ENCODE measurements at regions not wholly inside any gene's neighbourhood (a gene's known extent, or its start where the extent isn't known, plus 50 kb on each side); places are given as distances from the start of the nearest gene placed in this dataset.

GRCh38 chr2:121120991-121121390 lies 164.0 kb downstream of the TFCP2L1 start:
- DNase-seq (ENCODE audit: low read depth in 1 of 2, low spot score in 1 of 2) = no peak

- no peak for DNase-seq (ENCODE audit: low read depth in 1 of 2, low spot score in 1 of 2)
Measured at GRCh38 chr2:121121661-121122060, 163.3 kb downstream of the TFCP2L1 start.

DNA sequence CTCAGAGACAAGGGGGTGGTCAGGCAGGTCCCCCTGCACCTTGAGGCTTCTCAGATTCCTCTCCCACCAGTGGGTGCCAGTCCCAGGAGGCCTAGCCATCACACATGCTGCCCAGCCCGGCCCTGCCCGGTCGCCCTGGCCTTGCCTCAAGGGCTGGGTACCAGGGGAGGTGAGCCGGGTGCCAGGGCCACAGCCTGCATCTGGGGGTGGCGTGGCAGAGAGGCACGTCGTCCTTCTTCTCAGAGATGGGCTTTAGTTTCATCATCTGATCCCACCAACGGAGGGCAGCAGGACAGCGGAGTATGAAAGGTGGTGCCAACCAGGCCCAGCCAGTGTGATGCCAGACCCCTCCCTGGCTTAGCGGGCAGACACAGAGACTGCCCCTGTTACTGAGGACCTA lies 161.7 kb downstream of the TFCP2L1 start:
- DNase-seq (ENCODE audit: low read depth in 1 of 2, low spot score in 1 of 2) = no peak

- no peak for DNase-seq (ENCODE audit: low read depth in 1 of 2, low spot score in 1 of 2)
Measured at GRCh38 chr2:121124330-121124729, 160.7 kb downstream of the TFCP2L1 start.

- DNase-seq (ENCODE audit: low read depth in 1 of 2, low spot score in 1 of 2) = no peak
Measured at GRCh38 chr2:121125350-121125749, 159.7 kb downstream of the TFCP2L1 start.

DNA sequence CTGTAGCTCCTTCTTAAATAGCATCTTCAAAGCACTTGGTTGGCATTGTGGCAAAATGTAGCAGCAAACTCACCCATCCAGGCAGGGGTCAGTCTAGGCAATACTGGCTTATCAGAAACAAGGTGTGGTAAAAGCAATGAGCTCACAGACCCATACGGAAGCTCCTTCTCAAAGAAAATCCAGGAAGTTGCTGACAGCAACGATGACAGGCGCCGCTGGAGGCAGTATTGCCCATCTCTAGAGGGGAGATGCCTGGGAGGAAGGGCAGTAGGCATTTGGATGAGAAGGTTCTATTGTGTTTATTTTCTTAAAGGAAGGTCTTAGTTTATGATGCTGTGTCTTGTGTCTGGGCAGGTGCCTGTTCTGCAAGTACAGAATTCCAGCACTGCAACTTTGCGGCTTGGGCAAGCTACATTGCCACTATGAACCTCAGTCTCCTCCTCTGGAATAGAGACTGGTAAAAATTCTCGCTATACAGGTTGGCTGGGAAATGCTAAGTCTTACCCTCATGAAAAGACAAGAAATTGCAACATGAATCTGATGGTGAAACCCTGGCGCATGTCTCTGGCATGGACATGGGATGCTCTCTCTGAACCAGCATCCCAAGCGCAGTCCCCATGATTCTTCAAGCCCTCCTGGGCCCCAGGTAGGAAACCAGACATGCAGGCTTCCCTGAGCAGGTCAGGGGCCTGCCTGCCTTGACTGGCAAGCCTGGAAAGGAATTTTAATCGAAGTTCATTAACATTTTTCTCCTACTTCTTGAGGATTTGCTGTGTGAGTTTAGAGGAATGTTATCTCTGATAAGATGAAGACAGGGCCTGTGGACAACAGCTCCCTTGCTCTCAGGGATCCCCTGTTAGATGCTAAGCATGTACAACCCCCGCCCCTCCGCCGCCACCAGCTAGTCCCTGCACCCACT lies 156.0 kb downstream of the TFCP2L1 start:
- DNase-seq (ENCODE audit: low read depth in 1 of 2, low spot score in 1 of 2) = no peak

GRCh38 chr2:121129692-121130091 lies 155.3 kb downstream of the TFCP2L1 start:
- no peak for DNase-seq (ENCODE audit: low read depth in 1 of 2, low spot score in 1 of 2)

- no peak for DNase-seq (ENCODE audit: low read depth in 1 of 2, low spot score in 1 of 2)
Measured at GRCh38 chr2:121130301-121130850, 154.6 kb downstream of the TFCP2L1 start.

DNA sequence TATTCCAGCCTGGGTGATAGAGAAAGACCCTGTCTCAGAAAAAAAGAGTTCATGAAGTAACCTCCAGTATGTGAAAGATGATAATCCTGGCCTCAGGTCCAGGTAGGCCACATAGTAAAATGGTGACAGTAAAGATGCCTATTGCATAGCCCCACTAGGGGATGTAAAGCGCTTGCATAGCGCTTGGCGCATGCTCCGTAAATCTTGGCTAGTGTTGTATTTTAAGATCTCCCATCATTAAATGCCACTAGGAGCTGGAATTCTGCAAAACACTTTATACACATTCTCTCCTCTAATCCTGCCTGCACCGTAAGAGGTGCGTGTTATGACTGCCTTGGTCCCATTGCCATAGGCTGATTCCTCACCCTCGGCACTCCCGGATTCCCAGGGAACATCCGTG lies 153.6 kb downstream of the TFCP2L1 start:
- no peak for DNase-seq (ENCODE audit: low read depth in 1 of 2, low spot score in 1 of 2)

DNA sequence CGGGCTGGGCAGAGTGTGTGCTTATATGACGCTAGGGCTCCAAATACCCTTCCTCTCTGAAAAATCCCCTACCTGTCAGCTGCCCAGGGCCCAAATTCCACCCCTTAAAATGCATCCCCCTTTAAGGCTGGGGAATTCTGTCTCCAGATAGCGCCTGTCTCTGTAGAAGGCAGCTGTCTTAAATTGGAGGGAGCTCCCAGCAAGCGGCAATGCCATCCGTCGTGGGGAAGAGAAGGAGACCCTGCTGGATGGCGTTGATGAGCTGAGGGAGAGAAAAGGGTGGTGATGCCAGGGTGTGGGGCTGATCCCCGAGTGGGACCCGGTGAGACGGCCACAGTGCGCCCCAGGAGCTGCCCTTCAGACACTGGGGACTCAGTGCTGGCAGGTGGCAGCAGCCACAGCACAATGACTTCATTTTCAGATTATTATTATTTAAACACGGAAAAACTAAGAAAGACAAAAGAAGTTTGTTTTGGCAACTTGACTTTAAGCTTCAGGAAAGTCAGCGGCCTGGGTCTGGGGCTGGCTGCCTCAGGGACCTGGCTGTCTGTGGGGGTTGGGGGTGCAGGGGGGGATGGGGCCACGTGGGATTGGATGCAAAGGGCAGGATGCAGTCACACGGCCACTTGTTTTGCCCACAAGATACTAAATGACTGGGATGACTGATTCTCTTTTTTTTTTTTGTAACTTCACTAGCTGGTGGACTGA lies 152.8 kb downstream of the TFCP2L1 start:
- no peak for DNase-seq (ENCODE audit: low read depth in 1 of 2, low spot score in 1 of 2)

DNA sequence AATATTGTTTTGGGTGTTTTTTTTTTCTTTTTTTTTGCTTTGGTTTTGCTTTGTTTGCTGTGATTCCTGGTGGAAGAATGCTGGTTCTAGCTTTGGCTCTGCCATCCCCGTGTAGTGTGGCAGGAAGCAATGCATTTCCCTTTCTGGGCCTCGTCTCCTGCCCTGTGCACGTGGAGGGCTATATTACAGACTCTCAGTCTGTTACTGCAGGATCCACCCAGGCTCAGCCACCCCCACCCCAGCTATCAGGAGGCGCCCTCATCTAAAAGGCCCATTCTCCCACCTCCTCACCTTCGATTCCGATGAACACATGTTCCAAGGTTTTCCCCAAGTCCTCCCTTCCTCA lies 152.3 kb downstream of the TFCP2L1 start:
- no peak for DNase-seq (ENCODE audit: low read depth in 1 of 2, low spot score in 1 of 2)

DNA sequence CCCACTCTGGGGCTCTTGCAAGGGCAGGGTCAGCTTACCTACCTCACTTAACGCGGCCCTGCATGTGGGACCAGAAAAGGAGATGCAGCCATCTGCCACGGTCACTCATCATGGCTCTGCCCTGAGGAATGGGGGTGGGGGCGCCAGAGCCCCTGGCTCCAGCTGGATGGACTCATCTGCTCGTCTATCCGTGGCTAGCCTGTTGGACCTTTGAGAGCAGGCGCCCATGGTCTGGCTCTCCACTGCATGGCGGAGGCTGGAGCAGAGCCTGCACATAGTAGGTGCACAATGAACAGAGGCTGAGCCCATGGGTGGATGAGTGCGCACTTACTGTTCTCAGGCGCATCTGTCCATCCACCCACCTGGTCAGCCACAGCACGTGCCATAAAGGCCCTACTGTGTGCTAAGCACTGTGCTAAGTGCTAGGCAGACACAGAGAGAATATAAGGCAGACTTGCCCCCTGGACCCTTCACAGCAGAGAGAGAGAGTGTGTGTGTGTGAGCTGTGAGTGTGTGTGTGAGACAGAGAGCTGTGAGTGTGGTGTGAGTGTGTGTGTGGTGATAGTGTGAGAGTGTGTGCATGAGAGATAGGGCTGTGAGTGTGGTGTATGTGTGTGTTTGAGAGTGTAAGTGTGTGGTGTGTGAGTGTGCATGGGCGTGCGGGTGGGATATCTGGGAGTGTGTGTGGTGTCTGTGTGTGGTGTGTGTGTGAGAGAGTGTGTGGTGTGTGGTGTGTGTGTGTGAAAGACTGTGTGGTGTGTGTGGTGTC lies 151.3 kb downstream of the TFCP2L1 start:
- DNase-seq (ENCODE audit: low read depth in 1 of 2, low spot score in 1 of 2) = no peak

GRCh38 chr2:121134728-121135127 lies 150.3 kb downstream of the TFCP2L1 start:
- DNase-seq (ENCODE audit: low read depth in 1 of 2, low spot score in 1 of 2) = no peak

DNA sequence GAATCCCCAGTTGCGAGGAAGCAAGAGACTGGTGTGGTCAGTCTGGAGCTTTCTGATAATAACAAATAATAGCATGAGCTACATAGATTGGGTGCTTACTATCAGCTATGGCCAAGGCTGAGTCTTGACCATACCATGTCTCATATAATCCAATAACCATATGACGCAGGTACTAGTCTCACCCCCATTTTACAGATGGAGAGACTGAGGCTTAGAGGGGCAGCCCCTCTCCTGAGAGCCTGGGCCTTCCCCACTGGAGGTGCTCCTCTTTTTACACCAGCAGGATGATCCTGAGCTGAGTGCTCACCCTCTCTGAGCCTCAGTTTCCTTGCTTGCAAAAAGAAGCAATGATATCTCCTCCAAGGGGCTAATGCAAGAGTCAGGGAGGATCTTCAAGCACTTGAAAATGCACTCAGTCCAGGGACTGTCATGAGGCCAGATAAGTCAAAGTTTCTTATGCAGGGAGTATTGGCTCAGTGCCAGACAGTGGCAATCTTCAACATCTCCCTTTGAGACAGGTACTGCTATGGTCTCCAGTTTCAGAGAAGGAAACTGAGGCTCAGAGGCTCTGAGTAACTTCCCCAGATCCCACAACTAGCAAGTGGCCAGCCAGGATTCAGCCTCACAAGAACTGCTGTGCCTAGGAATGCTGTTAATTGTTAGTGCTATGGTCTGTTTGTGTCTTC lies 149.7 kb downstream of the TFCP2L1 start:
- no peak for DNase-seq (ENCODE audit: low read depth in 1 of 2, low spot score in 1 of 2)

DNA sequence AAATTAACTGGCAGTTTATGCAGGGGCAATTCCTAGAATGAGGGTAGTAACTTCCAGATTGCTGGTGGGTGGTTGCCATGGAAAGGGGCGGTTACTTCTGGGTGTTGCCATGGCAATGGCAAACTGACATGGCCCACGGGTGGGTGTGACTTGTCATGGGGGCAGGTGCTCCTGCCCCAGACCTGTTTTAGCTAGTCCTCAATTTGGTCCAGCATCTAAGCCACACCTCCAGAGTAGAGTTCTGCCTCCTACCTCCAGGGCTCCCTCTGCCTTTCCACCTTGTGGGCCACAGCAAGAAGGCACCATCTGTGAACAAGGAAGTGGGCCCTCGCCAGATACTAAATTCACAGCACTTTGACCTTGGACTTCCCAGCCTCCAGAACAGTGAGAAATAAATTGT lies 148.7 kb downstream of the TFCP2L1 start:
- DNase-seq (ENCODE audit: low read depth in 1 of 2, low spot score in 1 of 2) = no peak

DNA sequence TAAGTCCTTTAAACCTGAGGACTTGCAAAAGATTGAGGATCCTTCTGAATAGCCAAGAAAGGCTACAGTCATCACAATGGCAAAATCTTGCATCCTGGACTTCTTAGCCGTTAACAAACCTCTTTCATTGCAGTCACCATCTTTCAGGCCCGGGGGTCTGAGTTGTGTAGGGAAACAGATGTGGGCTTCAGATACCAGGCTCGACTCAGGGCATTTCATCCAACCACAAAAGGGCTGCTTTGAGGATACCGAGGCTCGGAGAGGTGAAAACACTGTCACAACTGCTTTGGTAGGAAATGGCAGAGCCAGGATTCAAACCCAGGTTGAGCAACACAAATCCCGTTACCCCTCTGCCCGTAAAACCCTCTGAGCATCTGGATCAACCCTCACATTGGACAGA lies 147.4 kb downstream of the TFCP2L1 start:
- no peak for DNase-seq (ENCODE audit: low read depth in 1 of 2, low spot score in 1 of 2)

- no peak for DNase-seq (ENCODE audit: low read depth in 1 of 2, low spot score in 1 of 2)
Measured at GRCh38 chr2:121140734-121141133, 144.3 kb downstream of the TFCP2L1 start.

DNA sequence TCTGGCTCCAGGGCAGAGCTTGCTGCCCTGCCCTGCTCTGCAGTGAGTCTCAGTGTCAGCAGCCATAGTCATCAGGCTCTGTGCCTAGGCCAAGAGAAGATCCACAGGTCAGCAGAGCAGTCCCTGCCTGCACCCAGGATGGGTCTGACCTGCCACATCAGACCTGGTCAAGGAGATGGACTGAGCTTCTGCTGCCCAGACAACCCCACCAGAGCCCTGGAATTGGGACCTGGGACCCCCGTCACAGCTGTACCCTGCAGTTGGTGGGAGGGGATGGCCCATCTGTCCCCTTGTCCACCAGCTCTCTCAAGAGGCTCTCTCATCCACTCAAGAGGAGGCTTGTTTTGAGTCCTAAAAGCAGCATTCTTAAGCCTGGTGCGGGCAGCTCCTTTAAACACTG lies 142.6 kb downstream of the TFCP2L1 start:
- no peak for DNase-seq (ENCODE audit: low read depth in 1 of 2, low spot score in 1 of 2)

- no peak for DNase-seq (ENCODE audit: low read depth in 1 of 2, low spot score in 1 of 2)
Measured at GRCh38 chr2:121144111-121144510, 140.9 kb downstream of the TFCP2L1 start.

DNA sequence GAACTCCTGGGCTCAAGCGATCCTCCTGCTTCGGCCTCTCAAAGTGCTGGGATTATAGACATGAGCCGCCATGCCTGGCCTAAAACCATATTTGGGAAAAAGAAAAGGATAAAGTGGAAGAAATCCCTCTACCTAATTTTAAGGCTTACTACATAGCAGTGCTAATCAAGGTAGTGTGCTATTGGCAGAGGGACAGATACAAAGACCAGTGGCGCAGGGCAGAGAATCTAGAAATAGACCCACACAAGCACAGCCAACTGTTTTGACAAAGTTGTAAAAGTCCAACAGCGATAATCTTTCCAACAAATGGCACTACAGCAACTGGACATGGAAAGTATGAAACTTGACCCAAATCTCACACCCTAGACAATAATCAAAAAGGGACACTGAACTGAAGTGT lies 138.4 kb downstream of the TFCP2L1 start:
- DNase-seq (ENCODE audit: low read depth in 1 of 2, low spot score in 1 of 2) = no peak

- no peak for DNase-seq (ENCODE audit: low read depth in 1 of 2, low spot score in 1 of 2)
Measured at GRCh38 chr2:121147766-121148165, 137.2 kb downstream of the TFCP2L1 start.
